ENCODE measurements at regions not wholly inside any gene's neighbourhood (a gene's known extent, or its start where the extent isn't known, plus 50 kb on each side); places are given as distances from the start of the nearest gene placed in this dataset.

DNA sequence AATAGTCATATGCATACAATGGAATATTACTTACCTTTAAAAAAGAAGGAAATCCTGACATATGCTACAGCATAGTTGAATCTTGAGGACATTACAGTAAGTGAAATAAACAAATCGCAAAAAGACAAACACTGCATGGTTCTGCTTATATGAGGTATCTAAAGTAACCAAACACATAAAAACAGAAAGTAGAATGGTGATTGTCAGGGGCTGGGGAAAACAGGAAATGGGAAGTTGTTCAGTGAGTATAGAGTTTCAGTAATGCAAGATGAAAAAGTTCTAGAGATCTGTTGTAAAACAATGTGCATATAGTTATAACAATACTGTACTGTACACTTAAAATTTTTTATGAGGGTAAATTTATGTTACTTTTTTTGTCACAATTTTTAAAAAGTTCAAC is 219.4 kb downstream of the KLF5 start:
- Mint-ChIP-seq H3K9me3 (peaks cover 0 to 6% (median 0%) of the 10 kb centered on the region in 7 donors), H3K36me3 (no peaks in the 10 kb centered on the region), H3K4me1 (no peaks in the 10 kb centered on the region), H3K4me3 (no peak overlapping the region), H3K27ac (no peak overlapping the region), H3K27me3 (ENCODE audit: low read depth in 3 of 3) (no peaks in the 10 kb centered on the region)
- Histone ChIP-seq H3K36me3 (replicated peaks in 1 of 2; ENCODE audit: control insufficient read depth in 1 of 2, insufficient read depth in 2 of 2, low read length in 2 of 2) (no peaks in the 10 kb centered on the region), H3K79me2 (ENCODE audit: insufficient read depth, low read length) (no peaks in the 10 kb centered on the region), H3K4me1 (ENCODE audit: control insufficient read depth in 1 of 2, insufficient read depth in 2 of 2, low read length in 2 of 2) (no peaks in the 10 kb centered on the region), H3K9me3 (replicated peaks in 1 of 2; ENCODE audit: control insufficient read depth in 1 of 2, insufficient read depth in 1 of 2, low read length in 2 of 2) (no peaks in the 10 kb centered on the region), H3K4me3 (replicated peaks in 1 of 3; ENCODE audit: low read depth in 2 of 3, low read length in 3 of 3) (no peak overlapping the region), H4K20me1 (ENCODE audit: insufficient read depth, low read length) (no peaks in the 10 kb centered on the region), H3K27ac (ENCODE audit: low read depth in 1 of 2, low read length in 2 of 2) (no peak overlapping the region), H3K27me3 (ENCODE audit: control insufficient read depth in 2 of 2, insufficient read depth in 2 of 2, low read length in 2 of 2) (no peaks in the 10 kb centered on the region), H2AFZ (ENCODE audit: insufficient read depth, low read depth, low read length, poor library complexity, severe bottlenecking) (no peak overlapping the region), H3K9ac (ENCODE audit: insufficient read depth, low read length, poor library complexity, severe bottlenecking) (no peak overlapping the region), H3K4me2 (replicated peaks; ENCODE audit: extremely low read depth, low read length, poor library complexity, severe bottlenecking) (no peak overlapping the region)
- no peak for DNase-seq
- intact Hi-C loops (cut with micrococcal nuclease) = no loop called here
- no CpG with 5 or more reads among the region's 1 CpG for WGBS (ENCODE audit: insufficient coverage)
- TF ChIP-seq, protein P1, sequence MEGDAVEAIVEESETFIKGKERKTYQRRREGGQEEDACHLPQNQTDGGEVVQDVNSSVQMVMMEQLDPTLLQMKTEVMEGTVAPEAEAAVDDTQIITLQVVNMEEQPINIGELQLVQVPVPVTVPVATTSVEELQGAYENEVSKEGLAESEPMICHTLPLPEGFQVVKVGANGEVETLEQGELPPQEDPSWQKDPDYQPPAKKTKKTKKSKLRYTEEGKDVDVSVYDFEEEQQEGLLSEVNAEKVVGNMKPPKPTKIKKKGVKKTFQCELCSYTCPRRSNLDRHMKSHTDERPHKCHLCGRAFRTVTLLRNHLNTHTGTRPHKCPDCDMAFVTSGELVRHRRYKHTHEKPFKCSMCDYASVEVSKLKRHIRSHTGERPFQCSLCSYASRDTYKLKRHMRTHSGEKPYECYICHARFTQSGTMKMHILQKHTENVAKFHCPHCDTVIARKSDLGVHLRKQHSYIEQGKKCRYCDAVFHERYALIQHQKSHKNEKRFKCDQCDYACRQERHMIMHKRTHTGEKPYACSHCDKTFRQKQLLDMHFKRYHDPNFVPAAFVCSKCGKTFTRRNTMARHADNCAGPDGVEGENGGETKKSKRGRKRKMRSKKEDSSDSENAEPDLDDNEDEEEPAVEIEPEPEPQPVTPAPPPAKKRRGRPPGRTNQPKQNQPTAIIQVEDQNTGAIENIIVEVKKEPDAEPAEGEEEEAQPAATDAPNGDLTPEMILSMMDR (IDR thresholded peaks at IDR 0.05) = no peak

DNA sequence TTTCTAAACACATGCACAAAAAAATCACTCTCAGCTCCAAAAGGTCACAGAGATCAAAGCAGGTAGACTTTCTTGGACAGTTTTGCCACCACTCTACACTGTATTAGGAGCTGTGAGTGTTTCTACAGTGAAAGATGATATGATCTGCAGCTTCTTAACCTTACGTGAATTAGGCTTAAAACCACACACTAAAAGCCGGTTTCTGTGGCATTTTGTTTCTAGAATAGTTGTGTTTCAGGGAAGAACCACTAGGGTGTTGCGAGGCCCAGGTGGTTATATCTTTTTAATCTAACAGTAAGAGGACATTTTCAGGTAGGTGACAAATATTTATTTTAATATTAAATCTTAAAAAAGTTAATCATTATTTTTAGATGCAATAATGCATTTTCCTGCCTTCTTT is 216.4 kb downstream of the KLF5 start:
- H3K9ac ChIP-seq (ENCODE audit: insufficient read depth, low read length, poor library complexity, severe bottlenecking) = no peak overlapping the region
- Mint-ChIP-seq H3K27ac (no peak overlapping the region), H3K4me3 (no peak overlapping the region), H3K9me3 (peaks cover under 1 to 6% (median 4%) of the 10 kb centered on the region in 7 donors), H3K27me3 (ENCODE audit: low read depth in 3 of 3) (peaks cover 0 to 2% (median 0%) of the 10 kb centered on the region in 3 donors), H3K4me1 (no peaks in the 10 kb centered on the region), H3K36me3 (no peaks in the 10 kb centered on the region)
- no peak overlapping the region for H3K4me2 ChIP-seq (replicated peaks; ENCODE audit: extremely low read depth, low read length, poor library complexity, severe bottlenecking)
- H4K20me1 ChIP-seq (ENCODE audit: insufficient read depth, low read length) = no peaks in the 10 kb centered on the region
- no peaks in the 10 kb centered on the region for H3K4me1 ChIP-seq (ENCODE audit: control insufficient read depth in 1 of 2, insufficient read depth in 2 of 2, low read length in 2 of 2)
- H3K27ac ChIP-seq (ENCODE audit: low read depth in 1 of 2, low read length in 2 of 2) = no peak overlapping the region
- TF ChIP-seq, protein P1 (IDR thresholded peaks at IDR 0.05) = no peak
- WGBS (ENCODE audit: insufficient coverage) = no CpG with 5 or more reads among the region's 3 CpGs
- H3K36me3 ChIP-seq (replicated peaks in 1 of 2; ENCODE audit: control insufficient read depth in 1 of 2, insufficient read depth in 2 of 2, low read length in 2 of 2) = no peaks in the 10 kb centered on the region
- H2AFZ ChIP-seq (ENCODE audit: insufficient read depth, low read depth, low read length, poor library complexity, severe bottlenecking) = no peak overlapping the region
- no peak overlapping the region for H3K4me3 ChIP-seq (replicated peaks in 1 of 3; ENCODE audit: low read depth in 2 of 3, low read length in 3 of 3)
- DNase-seq = no peak
- H3K79me2 ChIP-seq (ENCODE audit: insufficient read depth, low read length) = no peaks in the 10 kb centered on the region
- intact Hi-C loops (cut with micrococcal nuclease) = no loop called here
- peaks cover 2 to 5% of the 10 kb centered on the region in 2 donors for H3K9me3 ChIP-seq (replicated peaks in 1 of 2; ENCODE audit: control insufficient read depth in 1 of 2, insufficient read depth in 1 of 2, low read length in 2 of 2)
- no peaks in the 10 kb centered on the region for H3K27me3 ChIP-seq (ENCODE audit: control insufficient read depth in 2 of 2, insufficient read depth in 2 of 2, low read length in 2 of 2)

Data from CD14-positive monocyte (primary cell).